Ascending aorta (tissue), 2 donors: ENCODE measurements at regions not wholly inside any gene's neighbourhood (a gene's known extent, or its start where the extent isn't known, plus 50 kb on each side); places are given as distances from the start of the nearest gene placed in this dataset.

Experiments
- DNase-seq, 2 donors: peaks; one replicate each; pipeline ENCODE4 v3.0.0-alpha.2; 2019; ENCODE audit warnings: low spot score in 2 of 2
- H3K27ac ChIP-seq, 2 donors: fragments of 200-600 bp; sonication (generic); one replicate each; pipeline ENCODE4 v1.5.1; 2016 to 2017; ENCODE audit warnings: mild to moderate bottlenecking in 1 of 2
- H3K27me3 ChIP-seq: fragments of 200-600 bp; sonication (generic); one replicate; pipeline ENCODE4 v1.5.1; 2017
- H3K36me3 ChIP-seq, 2 donors: fragments of 200-600 bp; sonication (generic); one replicate each; pipeline ENCODE4 v1.5.1; 2016
- H3K4me1 ChIP-seq, 2 donors: fragments of 200-600 bp; sonication (generic); one replicate each; pipeline ENCODE4 v1.5.1; 2016 to 2017; ENCODE audit warnings: mild to moderate bottlenecking in 1 of 2
- H3K4me3 ChIP-seq, 2 donors: fragments of 200-600 bp; sonication (generic); one replicate each; pipeline ENCODE4 v1.5.1; 2016 to 2017; ENCODE audit warnings: mild to moderate bottlenecking in 1 of 2
- H3K9me3 ChIP-seq, 2 donors: fragments of 200-600 bp; sonication (generic); one replicate each; pipeline ENCODE4 v1.5.1; 2016
- CTCF ChIP-seq, 3 experiments: fragments of 200-600 bp in 2 of 3; fragments of 450-650 bp in 1 of 3; sonication (generic) in 2 of 3; IDR thresholded peaks; one replicate each; pipeline ENCODE4 v1.5.1; 2016 to 2019; ENCODE audit warnings: antibody characterized with exemption in 3 of 3, mild to moderate bottlenecking in 1 of 3, moderate library complexity in 1 of 3
- intact Hi-C: fragments of 100-400 bp; cut with DNase I; formaldehyde crosslinking; loops from one replicate; pipeline ENCODE4 v1.15.1; 2023

GRCh38 chr14:48814562-48814961 is 771.6 kb downstream of the RPS29 start:
- Histone ChIP-seq H3K4me1 (no peaks in the 10 kb centered on the region), H3K4me3 (no peak overlapping the region), H3K27me3 (no peaks in the 10 kb centered on the region), H3K27ac (no peak overlapping the region), H3K36me3 (no peaks in the 10 kb centered on the region), H3K9me3 (no peaks in the 10 kb centered on the region)
- TF ChIP-seq CTCF (IDR thresholded peaks at IDR 0.05) = no peak
- intact Hi-C loops = no loop called here
- no peak for DNase-seq

- no peak overlapping the region for H3K27ac ChIP-seq
- no peaks in the 10 kb centered on the region for H3K27me3 ChIP-seq
- H3K9me3 ChIP-seq = peaks cover 0 to 7% of the 10 kb centered on the region in 2 donors
- TF ChIP-seq CTCF (IDR thresholded peaks at IDR 0.05) = no peak
- no peak for DNase-seq
- intact Hi-C loops = no loop called here
- no peak overlapping the region for H3K4me3 ChIP-seq
- H3K4me1 ChIP-seq = no peaks in the 10 kb centered on the region
- no peaks in the 10 kb centered on the region for H3K36me3 ChIP-seq
Measured at GRCh38 chr14:48805315-48805714, 780.9 kb downstream of the RPS29 start.

- H3K4me1 ChIP-seq = no peaks in the 10 kb centered on the region
- intact Hi-C loops = no loop called here
- no peak overlapping the region for H3K27ac ChIP-seq
- H3K4me3 ChIP-seq = no peak overlapping the region
- H3K36me3 ChIP-seq = no peaks in the 10 kb centered on the region
- no peaks in the 10 kb centered on the region for H3K9me3 ChIP-seq
- no peaks in the 10 kb centered on the region for H3K27me3 ChIP-seq
- DNase-seq = no peak
- TF ChIP-seq CTCF (IDR thresholded peaks at IDR 0.05) = no peak
Measured at GRCh38 chr14:48792376-48793024, 793.7 kb downstream of the RPS29 start.

- TF ChIP-seq CTCF (IDR thresholded peaks at IDR 0.05) = no peak
- H3K36me3 ChIP-seq = no peaks in the 10 kb centered on the region
Measured at GRCh38 chr14:48788771-48789170, 797.4 kb downstream of the RPS29 start.

GRCh38 chr14:48786498-48786897 is 799.7 kb downstream of the RPS29 start:
- H3K27ac ChIP-seq = no peak overlapping the region
- no peaks in the 10 kb centered on the region for H3K27me3 ChIP-seq
- intact Hi-C loops = no loop called here
- no peak for TF ChIP-seq CTCF (IDR thresholded peaks at IDR 0.05)
- H3K4me3 ChIP-seq = no peak overlapping the region
- H3K4me1 ChIP-seq = no peaks in the 10 kb centered on the region
- H3K36me3 ChIP-seq = no peaks in the 10 kb centered on the region
- H3K9me3 ChIP-seq = no peaks in the 10 kb centered on the region
- no peak for DNase-seq

More at GRCh38 chr14:48788771-48789170, 797.4 kb downstream of the RPS29 start:
- Histone ChIP-seq H3K27me3 (no peaks in the 10 kb centered on the region), H3K4me3 (no peak overlapping the region), H3K9me3 (no peaks in the 10 kb centered on the region), H3K27ac (no peak overlapping the region), H3K4me1 (no peaks in the 10 kb centered on the region)
- DNase-seq = no peak
- intact Hi-C loops = no loop called here

- no peaks in the 10 kb centered on the region for H3K36me3 ChIP-seq
- H3K4me3 ChIP-seq = no peak overlapping the region
- H3K27ac ChIP-seq = no peak overlapping the region
- H3K9me3 ChIP-seq = no peaks in the 10 kb centered on the region
- no peak for DNase-seq
- TF ChIP-seq CTCF (IDR thresholded peaks at IDR 0.05) = no peak
- no peaks in the 10 kb centered on the region for H3K27me3 ChIP-seq
- intact Hi-C loops = no loop called here
- H3K4me1 ChIP-seq = no peaks in the 10 kb centered on the region
Measured at GRCh38 chr14:48771717-48772116, 814.5 kb downstream of the RPS29 start.
